Breast epithelium (tissue), 3 donors: ENCODE measurements at regions not wholly inside any gene's neighbourhood (a gene's known extent, or its start where the extent isn't known, plus 50 kb on each side); places are given as distances from the start of the nearest gene placed in this dataset.
"Not testable (repeated sequence)": the region's sequence is repeated elsewhere in the genome, so short reads cannot be mapped to it uniquely, and the experiment has no call there.

Source experiments
- CTCF ChIP-seq, 3 donors: fragments of 450-650 bp; IDR thresholded peaks; one replicate each; pipeline ENCODE4 v1.5.1; 2016 to 2017; ENCODE audit warnings: antibody characterized with exemption in 3 of 3, mild to moderate bottlenecking in 3 of 3, moderate library complexity in 3 of 3
- POLR2A ChIP-seq: fragments of 450-650 bp; IDR thresholded peaks from one replicate; pipeline ENCODE4 v1.6.1; 2016; ENCODE audit warnings: antibody characterized with exemption, mild to moderate bottlenecking, moderate library complexity
- POLR2AphosphoS5 ChIP-seq, 3 donors: sonication (generic); formaldehyde crosslinking; IDR thresholded peaks; one replicate each; pipeline ENCODE4 v1.6.1; 2017; ENCODE audit warnings: antibody characterized with exemption in 3 of 3

GRCh38 chr18:22068784-22069183, 100.6 kb upstream of the GATA6 start:
- not testable (repeated sequence) for TF ChIP-seq POLR2A; CTCF (IDR thresholded peaks at IDR 0.05); POLR2AphosphoS5 (IDR thresholded peaks at IDR 0.05)
